HFFc6 (cell line): ENCODE measurements at regions not wholly inside any gene's neighbourhood (a gene's known extent, or its start where the extent isn't known, plus 50 kb on each side); places are given as distances from the start of the nearest gene placed in this dataset.

ENCODE experiments used
- DNase-seq: peaks from one replicate; pipeline ENCODE4 v3.0.0-alpha.2; 2018
- H3K27ac Mint-ChIP-seq: 2 replicates; pipeline ENCODE4 v1.8.0; 2020; ENCODE audit warnings: mild to moderate bottlenecking, mixed read lengths
- H3K27me3 Mint-ChIP-seq: 2 replicates; pipeline ENCODE4 v1.8.0; 2021; ENCODE audit warnings: mild to moderate bottlenecking, moderate library complexity, mixed read lengths; ENCODE audit not compliant: insufficient read depth
- H3K36me3 Mint-ChIP-seq: 2 replicates; pipeline ENCODE4 v1.8.0; 2021; ENCODE audit warnings: low read depth, mixed read lengths
- H3K4me1 Mint-ChIP-seq: 2 replicates; pipeline ENCODE4 v1.8.0; 2020; ENCODE audit warnings: low read depth, mixed read lengths
- H3K4me3 Mint-ChIP-seq: 2 replicates; pipeline ENCODE4 v1.8.0; 2020; ENCODE audit warnings: mild to moderate bottlenecking, moderate library complexity, mixed read lengths
- H3K9me3 Mint-ChIP-seq: 2 replicates; pipeline ENCODE4 v1.8.0; 2020; ENCODE audit warnings: mild to moderate bottlenecking, mixed read lengths
- TF ChIP-seq, protein P1 (sequence below): fragments of 200-600 bp; sonication (generic); IDR thresholded peaks from 2 replicates; pipeline ENCODE4 v1.5.0; 2021; ENCODE audit warnings: antibody characterized with exemption, mild to moderate bottlenecking

DNA sequence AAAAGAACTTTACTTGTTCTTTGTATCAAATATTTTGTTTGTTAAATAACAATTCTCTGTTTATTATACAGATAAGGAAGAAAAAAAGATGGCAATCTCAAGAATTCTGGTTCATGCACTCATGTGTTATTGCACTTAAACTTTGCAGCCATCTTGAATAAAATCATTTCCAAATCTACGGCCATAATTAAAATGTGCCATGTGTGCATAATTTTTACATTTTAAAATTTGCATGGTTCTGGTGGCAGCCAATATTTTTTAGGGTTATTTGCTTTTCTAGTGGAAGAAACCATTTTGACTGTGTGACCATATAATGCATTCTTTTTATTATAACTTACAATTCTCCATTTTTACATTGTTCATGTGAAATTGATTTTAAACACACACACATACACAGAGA is 1518.1 kb upstream of the ZEB2 start:
- Mint-ChIP-seq H3K4me3 (no peak overlapping the region), H3K36me3 (no peaks in the 10 kb centered on the region), H3K9me3 (no peaks in the 10 kb centered on the region), H3K4me1 (peaks cover 6% of the 10 kb centered on the region; the same call in 1 of the 2 replicates), H3K27ac (no peak overlapping the region), H3K27me3 (no peaks in the 10 kb centered on the region; the same call in 1 of the 2 replicates)
- TF ChIP-seq, protein P1, sequence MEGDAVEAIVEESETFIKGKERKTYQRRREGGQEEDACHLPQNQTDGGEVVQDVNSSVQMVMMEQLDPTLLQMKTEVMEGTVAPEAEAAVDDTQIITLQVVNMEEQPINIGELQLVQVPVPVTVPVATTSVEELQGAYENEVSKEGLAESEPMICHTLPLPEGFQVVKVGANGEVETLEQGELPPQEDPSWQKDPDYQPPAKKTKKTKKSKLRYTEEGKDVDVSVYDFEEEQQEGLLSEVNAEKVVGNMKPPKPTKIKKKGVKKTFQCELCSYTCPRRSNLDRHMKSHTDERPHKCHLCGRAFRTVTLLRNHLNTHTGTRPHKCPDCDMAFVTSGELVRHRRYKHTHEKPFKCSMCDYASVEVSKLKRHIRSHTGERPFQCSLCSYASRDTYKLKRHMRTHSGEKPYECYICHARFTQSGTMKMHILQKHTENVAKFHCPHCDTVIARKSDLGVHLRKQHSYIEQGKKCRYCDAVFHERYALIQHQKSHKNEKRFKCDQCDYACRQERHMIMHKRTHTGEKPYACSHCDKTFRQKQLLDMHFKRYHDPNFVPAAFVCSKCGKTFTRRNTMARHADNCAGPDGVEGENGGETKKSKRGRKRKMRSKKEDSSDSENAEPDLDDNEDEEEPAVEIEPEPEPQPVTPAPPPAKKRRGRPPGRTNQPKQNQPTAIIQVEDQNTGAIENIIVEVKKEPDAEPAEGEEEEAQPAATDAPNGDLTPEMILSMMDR, result no peak
- DNase-seq, result no peak

DNA sequence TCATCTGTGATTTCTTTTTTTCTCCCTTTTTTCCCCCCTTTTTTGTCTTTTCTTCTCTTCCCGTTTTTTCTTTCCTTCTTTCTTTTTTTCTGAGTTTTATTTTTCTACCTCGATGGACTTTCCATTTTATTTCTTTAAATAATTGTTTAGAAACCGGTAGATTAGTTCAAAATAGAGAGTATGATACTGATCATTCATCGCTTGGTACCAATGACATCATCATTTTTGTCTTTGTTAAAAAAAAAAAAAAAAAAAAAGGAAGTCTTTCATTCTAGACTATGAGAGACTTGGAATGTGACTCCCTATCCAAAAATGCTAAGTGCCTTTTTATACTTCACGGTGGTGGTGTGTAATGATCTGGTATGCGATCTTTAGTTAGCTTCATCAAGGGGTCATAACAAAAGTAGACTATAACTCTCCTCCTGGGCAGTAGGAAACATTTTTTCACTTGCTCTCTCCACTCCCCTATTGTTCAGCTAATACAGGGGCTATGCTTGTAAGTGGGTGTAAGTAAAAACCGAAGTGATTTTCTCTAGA is 1517.5 kb upstream of the ZEB2 start:
- H3K9me3 Mint-ChIP-seq, result no peaks in the 10 kb centered on the region
- H3K4me3 Mint-ChIP-seq, result no peak overlapping the region
- H3K27ac Mint-ChIP-seq, result no peak overlapping the region
- no peaks in the 10 kb centered on the region; the same call in 1 of the 2 replicates for H3K27me3 Mint-ChIP-seq
- peak; percentile 0 for DNase-seq
- TF ChIP-seq, protein P1, result no peak
- peaks cover 6% of the 10 kb centered on the region; the same call in 1 of the 2 replicates for H3K4me1 Mint-ChIP-seq
- H3K36me3 Mint-ChIP-seq, result no peaks in the 10 kb centered on the region

DNA sequence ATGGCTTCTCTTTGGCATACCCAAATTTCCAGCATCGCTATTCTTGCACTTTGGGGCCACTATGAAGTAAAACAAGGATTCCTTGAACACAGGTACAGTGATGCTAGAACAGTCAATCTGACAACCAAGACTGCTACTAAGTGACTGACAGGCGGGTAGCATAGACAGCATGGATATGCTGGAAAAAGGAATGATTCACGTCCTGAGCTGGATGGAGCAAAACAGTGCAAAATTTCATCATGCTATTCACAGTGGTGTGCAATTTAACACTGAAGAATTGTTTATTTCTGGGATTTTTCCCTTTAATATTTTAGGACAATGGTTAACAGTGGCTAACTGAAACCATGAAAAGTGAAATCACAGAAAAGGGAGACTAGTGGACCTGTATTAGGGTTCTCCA is 1511.2 kb upstream of the ZEB2 start:
- Mint-ChIP-seq H3K9me3 (no peaks in the 10 kb centered on the region; the same call in 1 of the 2 replicates), H3K4me1 (no peaks in the 10 kb centered on the region; the same call in 1 of the 2 replicates), H3K4me3 (no peak overlapping the region), H3K36me3 (no peaks in the 10 kb centered on the region), H3K27ac (no peak overlapping the region), H3K27me3 (no peaks in the 10 kb centered on the region; the same call in 1 of the 2 replicates)
- no peak for DNase-seq
- TF ChIP-seq, protein P1, result no peak

DNA sequence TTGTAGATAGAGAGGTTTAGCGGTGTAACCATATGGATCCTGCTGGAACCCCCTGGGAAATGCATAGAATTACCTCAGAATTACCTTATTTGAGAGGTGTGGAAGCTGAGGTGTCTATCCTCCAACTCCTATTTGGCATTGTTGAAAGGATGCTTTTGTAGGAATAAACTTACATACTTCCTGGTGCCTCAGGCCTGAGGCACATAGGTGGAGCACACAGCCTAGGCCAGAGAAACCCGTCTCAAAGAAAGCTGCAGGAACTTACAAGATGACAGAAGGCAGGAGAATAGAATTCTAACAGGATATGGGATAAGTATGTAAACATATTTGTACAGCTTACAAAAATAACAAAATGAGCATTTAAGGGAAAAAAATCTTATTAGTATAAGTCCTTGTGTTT is 1507.2 kb upstream of the ZEB2 start:
- no peaks in the 10 kb centered on the region; the same call in 1 of the 2 replicates for H3K9me3 Mint-ChIP-seq
- H3K4me3 Mint-ChIP-seq, result no peak overlapping the region
- H3K27me3 Mint-ChIP-seq, result no peaks in the 10 kb centered on the region; the same call in 1 of the 2 replicates
- TF ChIP-seq, protein P1, result no peak
- DNase-seq, result no peak
- H3K4me1 Mint-ChIP-seq, result no peaks in the 10 kb centered on the region; the same call in 1 of the 2 replicates
- H3K36me3 Mint-ChIP-seq, result no peaks in the 10 kb centered on the region
- H3K27ac Mint-ChIP-seq, result no peak overlapping the region

DNA sequence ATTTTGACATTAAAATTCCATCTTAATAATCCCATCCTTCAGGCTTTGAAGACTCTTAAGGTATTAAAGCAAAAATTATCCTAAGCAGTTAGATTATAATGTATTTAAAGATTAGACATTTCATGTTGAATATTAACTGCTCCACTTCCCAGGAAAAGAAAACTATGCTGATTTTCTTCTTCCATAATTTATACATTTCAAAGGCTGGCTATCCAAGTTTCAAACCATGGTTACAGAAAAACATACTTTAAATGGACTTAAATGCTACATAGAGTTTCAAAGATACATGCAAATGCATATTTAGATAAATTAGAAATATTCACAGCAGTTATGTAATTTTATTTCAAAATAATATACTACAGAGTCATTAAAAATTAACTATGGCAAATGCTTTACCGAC is 1505.6 kb upstream of the ZEB2 start:
- DNase-seq, result no peak
- no peak overlapping the region for H3K27ac Mint-ChIP-seq
- H3K4me1 Mint-ChIP-seq, result no peaks in the 10 kb centered on the region; the same call in 1 of the 2 replicates
- H3K4me3 Mint-ChIP-seq, result no peak overlapping the region
- no peaks in the 10 kb centered on the region for H3K36me3 Mint-ChIP-seq
- H3K9me3 Mint-ChIP-seq, result no peaks in the 10 kb centered on the region; the same call in 1 of the 2 replicates
- H3K27me3 Mint-ChIP-seq, result no peaks in the 10 kb centered on the region; the same call in 1 of the 2 replicates
- TF ChIP-seq, protein P1, result no peak
